Astrocyte (in vitro differentiated cells and primary cell): ENCODE measurements at regions not wholly inside any gene's neighbourhood (a gene's known extent, or its start where the extent isn't known, plus 50 kb on each side); places are given as distances from the start of the nearest gene placed in this dataset.

Experiments used
- EZH2 ChIP-seq: IDR thresholded peaks from 2 replicates; pipeline ENCODE4 v1.6.1; 2012; ENCODE audit warnings: mild to moderate bottlenecking, low read length, inconsistent platforms; ENCODE audit not compliant: insufficient read depth
- TF ChIP-seq, protein P1 (sequence below): IDR thresholded peaks from 2 replicates; pipeline ENCODE4 v1.5.1; 2011; ENCODE audit warnings: low read depth, mild to moderate bottlenecking, inconsistent platforms, low read length, moderate library complexity; ENCODE audit not compliant: insufficient read depth

DNA sequence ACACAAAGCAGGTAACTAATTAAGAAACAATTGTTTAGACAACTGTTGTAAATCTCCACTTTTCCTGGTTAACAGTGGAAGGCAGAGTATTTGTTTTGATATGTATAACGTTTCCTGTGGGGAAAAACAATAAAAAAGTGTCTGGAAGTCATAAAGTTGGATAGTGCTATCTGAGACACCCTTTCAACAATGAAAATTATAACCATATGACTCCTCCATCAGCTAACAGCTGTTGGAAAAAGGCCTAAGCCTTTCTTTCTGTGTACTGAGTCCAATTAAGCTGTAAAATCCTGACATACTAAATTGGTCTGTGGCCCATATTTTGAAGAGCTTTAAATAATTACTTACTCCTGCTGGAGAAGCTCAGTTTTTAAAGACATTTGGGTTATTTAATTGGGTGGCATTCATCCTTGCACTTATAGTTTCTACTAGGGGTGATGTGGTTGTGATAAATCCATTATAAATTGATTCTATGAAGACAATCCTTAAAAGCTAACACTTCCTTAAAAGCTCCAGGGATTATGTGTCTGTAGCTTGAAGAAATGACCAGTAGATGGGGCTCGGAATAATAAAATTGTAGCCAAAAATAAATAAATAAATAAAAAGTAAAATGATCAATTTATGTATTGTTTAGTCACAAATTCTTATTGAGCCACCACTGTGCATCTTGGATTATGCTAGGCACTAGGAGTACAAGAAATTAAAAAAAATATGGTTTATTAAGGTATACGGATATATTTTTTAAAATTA, 698.1 kb upstream of the NXPH2 start:
- TF ChIP-seq, protein P1, sequence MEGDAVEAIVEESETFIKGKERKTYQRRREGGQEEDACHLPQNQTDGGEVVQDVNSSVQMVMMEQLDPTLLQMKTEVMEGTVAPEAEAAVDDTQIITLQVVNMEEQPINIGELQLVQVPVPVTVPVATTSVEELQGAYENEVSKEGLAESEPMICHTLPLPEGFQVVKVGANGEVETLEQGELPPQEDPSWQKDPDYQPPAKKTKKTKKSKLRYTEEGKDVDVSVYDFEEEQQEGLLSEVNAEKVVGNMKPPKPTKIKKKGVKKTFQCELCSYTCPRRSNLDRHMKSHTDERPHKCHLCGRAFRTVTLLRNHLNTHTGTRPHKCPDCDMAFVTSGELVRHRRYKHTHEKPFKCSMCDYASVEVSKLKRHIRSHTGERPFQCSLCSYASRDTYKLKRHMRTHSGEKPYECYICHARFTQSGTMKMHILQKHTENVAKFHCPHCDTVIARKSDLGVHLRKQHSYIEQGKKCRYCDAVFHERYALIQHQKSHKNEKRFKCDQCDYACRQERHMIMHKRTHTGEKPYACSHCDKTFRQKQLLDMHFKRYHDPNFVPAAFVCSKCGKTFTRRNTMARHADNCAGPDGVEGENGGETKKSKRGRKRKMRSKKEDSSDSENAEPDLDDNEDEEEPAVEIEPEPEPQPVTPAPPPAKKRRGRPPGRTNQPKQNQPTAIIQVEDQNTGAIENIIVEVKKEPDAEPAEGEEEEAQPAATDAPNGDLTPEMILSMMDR = no peak
- no peak for TF ChIP-seq EZH2
